ENCODE measurements at regions not wholly inside any gene's neighbourhood (a gene's known extent, or its start where the extent isn't known, plus 50 kb on each side); places are given as distances from the start of the nearest gene placed in this dataset.

DNA sequence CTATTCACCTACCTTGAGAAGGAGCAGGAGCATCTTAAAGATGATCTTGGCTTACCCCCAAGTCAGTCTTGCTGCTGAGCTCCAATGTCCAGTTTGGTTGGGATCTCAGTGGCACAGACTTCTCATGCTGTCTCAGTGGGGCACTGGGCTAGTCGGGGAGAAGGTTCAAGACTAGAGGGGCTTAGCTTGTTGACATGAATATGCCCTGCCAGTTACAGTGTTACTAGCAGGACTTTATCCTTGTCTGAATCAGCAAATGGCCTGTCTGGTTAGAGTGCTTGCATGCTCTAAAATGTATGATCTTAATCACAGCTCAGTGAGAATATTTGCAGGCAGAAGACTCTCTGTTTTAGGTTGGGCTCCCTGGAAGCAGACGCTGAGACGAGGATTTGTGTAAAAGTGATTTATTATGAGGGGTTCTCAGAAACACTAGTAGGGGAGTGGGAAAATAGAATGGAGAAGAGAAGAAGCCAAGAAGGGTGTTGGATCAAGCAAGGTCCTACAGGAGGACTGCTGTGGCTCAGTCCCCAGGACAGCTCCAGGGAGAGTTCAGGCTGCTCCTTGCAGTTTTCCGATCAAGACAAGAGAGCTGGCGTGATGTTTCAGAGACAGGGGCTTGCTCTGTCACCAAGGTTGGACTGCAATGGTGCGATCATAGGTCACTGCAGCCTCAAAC lies 150.4 kb upstream of the HS3ST2 start:
- TF ChIP-seq, protein P1, sequence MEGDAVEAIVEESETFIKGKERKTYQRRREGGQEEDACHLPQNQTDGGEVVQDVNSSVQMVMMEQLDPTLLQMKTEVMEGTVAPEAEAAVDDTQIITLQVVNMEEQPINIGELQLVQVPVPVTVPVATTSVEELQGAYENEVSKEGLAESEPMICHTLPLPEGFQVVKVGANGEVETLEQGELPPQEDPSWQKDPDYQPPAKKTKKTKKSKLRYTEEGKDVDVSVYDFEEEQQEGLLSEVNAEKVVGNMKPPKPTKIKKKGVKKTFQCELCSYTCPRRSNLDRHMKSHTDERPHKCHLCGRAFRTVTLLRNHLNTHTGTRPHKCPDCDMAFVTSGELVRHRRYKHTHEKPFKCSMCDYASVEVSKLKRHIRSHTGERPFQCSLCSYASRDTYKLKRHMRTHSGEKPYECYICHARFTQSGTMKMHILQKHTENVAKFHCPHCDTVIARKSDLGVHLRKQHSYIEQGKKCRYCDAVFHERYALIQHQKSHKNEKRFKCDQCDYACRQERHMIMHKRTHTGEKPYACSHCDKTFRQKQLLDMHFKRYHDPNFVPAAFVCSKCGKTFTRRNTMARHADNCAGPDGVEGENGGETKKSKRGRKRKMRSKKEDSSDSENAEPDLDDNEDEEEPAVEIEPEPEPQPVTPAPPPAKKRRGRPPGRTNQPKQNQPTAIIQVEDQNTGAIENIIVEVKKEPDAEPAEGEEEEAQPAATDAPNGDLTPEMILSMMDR (IDR thresholded peaks at IDR 0.05) = no peak
- no peak for TF ChIP-seq POLR2A (IDR thresholded peaks at IDR 0.05)
- no peak for DNase-seq
- no peaks in the 10 kb centered on the region for H3K4me1 ChIP-seq
- ATAC-seq = no peak
- H3K36me3 ChIP-seq = no peaks in the 10 kb centered on the region
- no peak overlapping the region for H3K4me3 ChIP-seq
- 72 to 86% (median 83%) methylated on average over 6 of the region's 6 CpGs for whole genome bisulfite sequencing, 4 donors
- H3K27ac ChIP-seq = peak overlapping the region in 1 of 12 donors; percentile 27
- H3K9me3 ChIP-seq = peaks cover 0 to 12% (median 0%) of the 10 kb centered on the region in 12 donors
- intact Hi-C loops (cut with DNase I) = loop anchor here in 1 of 10 donors (10.0 kb wide), 1 partner anchor 1539 kb away; no protein-coding TSS in a partner anchor
- H3K27me3 ChIP-seq = peaks cover 0 to 31% (median 5%) of the 10 kb centered on the region in 9 donors

DNA sequence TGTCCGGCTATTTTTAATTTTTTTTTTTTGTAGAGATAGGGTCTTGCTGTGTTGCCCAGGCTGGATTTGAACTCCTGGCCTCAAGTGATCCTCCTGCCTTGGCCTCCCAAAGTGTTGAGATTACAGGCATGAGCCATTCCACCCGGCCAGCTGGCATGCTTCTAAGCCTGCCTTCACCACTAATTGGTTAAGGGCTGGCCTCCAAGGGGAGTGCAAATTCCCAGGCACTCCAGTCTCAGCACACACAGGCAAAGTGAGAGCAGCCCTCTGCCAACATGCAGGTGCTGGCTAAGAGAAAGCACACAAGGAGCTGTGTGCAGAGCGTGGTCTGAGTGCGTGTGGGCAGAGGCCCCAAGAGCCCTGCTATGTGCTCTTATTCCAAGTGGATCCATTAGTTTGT lies 149.8 kb upstream of the HS3ST2 start:
- no peaks in the 10 kb centered on the region for H3K4me1 ChIP-seq
- TF ChIP-seq, protein P1 (IDR thresholded peaks at IDR 0.05) = no peak
- no peak for TF ChIP-seq POLR2A (IDR thresholded peaks at IDR 0.05)
- H3K9me3 ChIP-seq = peaks cover 0 to 12% (median 0%) of the 10 kb centered on the region in 12 donors
- no peak overlapping the region for H3K4me3 ChIP-seq
- intact Hi-C loops (cut with DNase I) = loop anchor here in 1 of 10 donors (10.0 kb wide), 1 partner anchor 1539 kb away; no protein-coding TSS in a partner anchor
- WGBS, 4 donors = 71 to 83% (median 74%) methylated on average over 4 of the region's 4 CpGs
- H3K27ac ChIP-seq = peak overlapping the region in 1 of 12 donors; percentile 27
- no peak for DNase-seq
- peak in 1 of 4 donors; percentile 10 for ATAC-seq
- H3K27me3 ChIP-seq = peaks cover 0 to 27% (median 5%) of the 10 kb centered on the region in 9 donors
- no peaks in the 10 kb centered on the region for H3K36me3 ChIP-seq

DNA sequence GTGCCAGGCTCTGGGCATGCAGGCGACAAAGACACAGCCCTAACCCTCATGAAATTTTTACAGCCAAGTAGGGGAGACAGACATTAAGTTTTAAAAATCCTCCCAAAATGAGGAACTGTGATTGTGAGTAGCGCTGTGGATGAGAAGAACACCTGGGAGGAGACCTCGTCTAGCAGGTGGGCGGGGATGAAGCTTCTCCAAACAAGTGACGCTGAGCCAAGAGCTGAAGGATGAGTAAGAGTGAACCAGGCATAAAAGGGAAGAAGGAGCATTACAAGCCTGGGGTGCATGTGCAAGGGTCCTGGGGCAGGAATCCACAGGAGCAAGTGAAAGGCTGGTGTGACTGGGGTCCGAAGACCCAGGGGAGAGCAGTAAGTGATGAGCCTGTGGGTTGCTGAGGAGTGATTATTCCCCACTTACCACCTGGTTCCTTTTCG lies 149.4 kb upstream of the HS3ST2 start:
- Histone ChIP-seq H3K27me3 (peaks cover 0 to 24% (median 5%) of the 10 kb centered on the region in 9 donors), H3K9me3 (peaks cover 0 to 12% (median 0%) of the 10 kb centered on the region in 12 donors), H3K36me3 (no peaks in the 10 kb centered on the region), H3K4me1 (no peaks in the 10 kb centered on the region), H3K4me3 (no peak overlapping the region), H3K27ac (peak overlapping the region in 1 of 12 donors; percentile 27)
- 81 to 86% (median 82%) methylated on average over 7 of the region's 7 CpGs for WGBS, 4 donors
- no peak for ATAC-seq
- DNase-seq = no peak
- intact Hi-C loops (cut with DNase I) = loop anchor here in 1 of 10 donors (10.0 kb wide), 1 partner anchor 1540 kb away; no protein-coding TSS in a partner anchor
- TF ChIP-seq, protein P1 (IDR thresholded peaks at IDR 0.05) = no peak
- no peak for TF ChIP-seq POLR2A (IDR thresholded peaks at IDR 0.05)

DNA sequence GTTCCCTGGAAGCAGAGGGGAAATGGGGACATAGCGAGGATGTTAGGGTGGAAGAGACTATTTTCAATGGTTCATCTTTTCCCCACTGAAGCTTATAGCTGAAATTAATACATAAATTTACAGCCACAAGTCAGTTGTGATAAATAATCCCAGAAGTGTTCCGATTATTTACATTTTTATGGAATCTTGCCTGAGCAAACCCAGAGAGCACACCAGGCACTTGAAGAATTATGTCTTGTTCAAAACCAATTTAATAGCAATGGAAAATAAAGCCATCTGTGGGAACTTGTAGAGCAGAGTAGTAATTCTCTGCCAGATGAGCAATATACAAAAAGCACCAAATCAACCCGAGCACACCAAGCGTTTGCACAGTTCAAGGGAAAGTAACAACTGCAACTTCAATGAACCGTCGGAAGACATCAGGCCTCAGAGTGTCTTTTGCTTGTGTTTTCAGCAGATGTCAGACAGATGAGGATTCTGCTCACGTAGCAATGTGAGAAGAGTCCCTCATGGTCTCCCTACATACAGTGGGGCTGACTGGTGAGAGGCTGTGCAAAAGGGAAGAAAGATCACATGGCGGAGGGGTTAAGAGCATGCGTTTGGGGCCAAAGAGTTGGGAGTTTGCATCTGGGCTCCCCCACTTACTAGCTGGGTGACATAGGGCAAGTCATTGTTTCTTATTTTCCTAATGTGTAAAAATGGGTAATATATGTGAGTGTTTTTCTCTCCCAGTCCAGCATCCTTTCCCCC lies 148.7 kb upstream of the HS3ST2 start:
- Histone ChIP-seq H3K27me3 (peaks cover 0 to 24% (median 5%) of the 10 kb centered on the region in 9 donors), H3K27ac (peak overlapping the region in 1 of 12 donors; percentile 27), H3K4me3 (no peak overlapping the region), H3K4me1 (peaks cover 0 to 2% (median 0%) of the 10 kb centered on the region in 12 donors), H3K36me3 (no peaks in the 10 kb centered on the region), H3K9me3 (peaks cover 0 to 12% (median 0%) of the 10 kb centered on the region in 12 donors)
- ATAC-seq (no peak), DNase-seq (peak in 1 of 5 donors; percentile 9)
- TF ChIP-seq, protein P1 (IDR thresholded peaks at IDR 0.05) = no peak
- TF ChIP-seq POLR2A (IDR thresholded peaks at IDR 0.05) = no peak
- WGBS, 4 donors = 82 to 90% (median 86%) methylated on average over 9 of the region's 9 CpGs
- intact Hi-C loops (cut with DNase I) = loop anchor here in 1 of 10 donors (10.0 kb wide), 1 partner anchor 1540 kb away; no protein-coding TSS in a partner anchor
